NCI-H2171 (cell line): ENCODE measurements at regions not wholly inside any gene's neighbourhood (a gene's known extent, or its start where the extent isn't known, plus 50 kb on each side); places are given as distances from the start of the nearest gene placed in this dataset.

Experiments used
- DNase-seq: peaks from one replicate; lab custom pipeline; 2025; lab: John Stamatoyannopoulos, UW

GRCh38 chr17:36756695-36757094 is 155.3 kb downstream of the MRM1 start:
- DNase-seq, result no peak

GRCh38 chr17:36760425-36760824 is 159.0 kb downstream of the MRM1 start:
- no peak for DNase-seq

- no peak for DNase-seq
Measured at GRCh38 chr17:36761203-36761950, 160.0 kb downstream of the MRM1 start.

- no peak for DNase-seq
Measured at GRCh38 chr17:36765436-36766043, 164.2 kb downstream of the MRM1 start.

GRCh38 chr17:36768394-36768793 is 167.0 kb downstream of the MRM1 start:
- no peak for DNase-seq

GRCh38 chr17:36773039-36773438 is 164.2 kb upstream of the LHX1 start:
- no peak for DNase-seq

- DNase-seq, result no peak
Measured at GRCh38 chr17:36777118-36777517, 160.2 kb upstream of the LHX1 start.

GRCh38 chr17:36778448-36778847 is 158.8 kb upstream of the LHX1 start:
- no peak for DNase-seq

GRCh38 chr17:36779550-36779949 is 157.7 kb upstream of the LHX1 start:
- no peak for DNase-seq

- no peak for DNase-seq
Measured at GRCh38 chr17:36784633-36785032, 152.6 kb upstream of the LHX1 start.

GRCh38 chr17:36786867-36787266 is 150.4 kb upstream of the LHX1 start:
- no peak for DNase-seq

- no peak for DNase-seq
Measured at GRCh38 chr17:36791150-36791941, 145.9 kb upstream of the LHX1 start.

GRCh38 chr17:36791942-36792475 is 145.3 kb upstream of the LHX1 start:
- DNase-seq, result no peak

GRCh38 chr17:36792849-36793248 is 144.4 kb upstream of the LHX1 start:
- no peak for DNase-seq

- DNase-seq, result no peak
Measured at GRCh38 chr17:36793976-36794375, 143.3 kb upstream of the LHX1 start.

- no peak for DNase-seq
Measured at GRCh38 chr17:36807496-36808179, 129.6 kb upstream of the LHX1 start.

- no peak for DNase-seq
Measured at GRCh38 chr17:36808180-36808661, 129.1 kb upstream of the LHX1 start.

- no peak for DNase-seq
Measured at GRCh38 chr17:36812762-36813161, 124.5 kb upstream of the LHX1 start.

- DNase-seq, result no peak
Measured at GRCh38 chr17:36813357-36813756, 123.9 kb upstream of the LHX1 start.

GRCh38 chr17:36813957-36814563 is 123.2 kb upstream of the LHX1 start:
- peak; percentile 26 for DNase-seq

- DNase-seq, result no peak
Measured at GRCh38 chr17:36814958-36815357, 122.3 kb upstream of the LHX1 start.
